PC-9 (cell line): ENCODE measurements at regions not wholly inside any gene's neighbourhood (a gene's known extent, or its start where the extent isn't known, plus 50 kb on each side); places are given as distances from the start of the nearest gene placed in this dataset.

ENCODE experiments used
- BruUV-seq: library from RNA; stranded (reverse); fragments of 400-500 nt; replicated peaks from 2 replicates; lab custom pipeline; 2021; lab: Mats Ljungman, UMichigan
- CTCF ChIA-PET: fragments of 300-600 bp; sonication (Branson Sonifier 250); formaldehyde crosslinking; loops from one replicate; lab custom pipeline; 2022; ENCODE audit warnings: antibody characterized with exemption; lab: Charles Lee
- POLR2A ChIA-PET: fragments of 300-600 bp; sonication (Branson Sonifier 250); formaldehyde crosslinking; loops from one replicate; lab custom pipeline; 2022; ENCODE audit warnings: antibody characterized with exemption; ENCODE audit not compliant: unreplicated experiment; lab: Charles Lee
- DNase-seq, 2 experiments: peaks; one replicate each; pipeline versions ENCODE4 v3.0.0 to v3.0.0-alpha.2; 2015 to 2022; ENCODE audit warnings: mixed read lengths in 1 of 2
- H2AFZ ChIP-seq: fragments of 200-600 bp; sonication (generic); 2 replicates; pipeline ENCODE4 v1.8.1; 2017; ENCODE audit warnings: antibody characterized with exemption
- H3F3A ChIP-seq: fragments of 200-600 bp; sonication (generic); 2 replicates; pipeline ENCODE4 v1.8.1; 2017; ENCODE audit warnings: antibody characterized with exemption, mild to moderate bottlenecking, low read depth; ENCODE audit not compliant: insufficient read depth
- H3K27ac ChIP-seq: fragments of 200-600 bp; sonication (generic); 2 replicates; pipeline ENCODE4 v1.6.1; 2016; ENCODE audit warnings: mixed run types
- H3K27me3 ChIP-seq: fragments of 200-600 bp; sonication (generic); 2 replicates; pipeline ENCODE4 v1.6.1; 2016; ENCODE audit warnings: low read depth, mixed run types; ENCODE audit not compliant: insufficient read depth
- H3K36me3 ChIP-seq: fragments of 200-600 bp; sonication (generic); 2 replicates; pipeline ENCODE4 v1.6.1; 2016; ENCODE audit warnings: low read depth, mixed run types
- H3K4me1 ChIP-seq: fragments of 200-600 bp; sonication (generic); replicated peaks from 2 replicates; pipeline ENCODE4 v1.6.1; 2016; ENCODE audit warnings: mixed run types; ENCODE audit not compliant: insufficient read depth
- H3K4me2 ChIP-seq: fragments of 200-600 bp; sonication (generic); 2 replicates; pipeline ENCODE4 v1.6.1; 2017; ENCODE audit warnings: mixed run types
- H3K4me3 ChIP-seq: fragments of 200-600 bp; sonication (generic); 2 replicates; pipeline ENCODE4 v1.6.1; 2016; ENCODE audit warnings: mixed run types
- H3K79me2 ChIP-seq: fragments of 200-600 bp; sonication (generic); 2 replicates; pipeline ENCODE4 v1.6.1; 2017; ENCODE audit warnings: low read depth, mixed run types
- H3K9me2 ChIP-seq: fragments of 200-600 bp; sonication (generic); 2 replicates; pipeline ENCODE4 v1.8.1; 2017; ENCODE audit warnings: mild to moderate bottlenecking; ENCODE audit not compliant: insufficient read depth
- H3K9me3 ChIP-seq: fragments of 200-600 bp; sonication (generic); 2 replicates; pipeline ENCODE4 v1.8.1; 2016; ENCODE audit warnings: low read depth; ENCODE audit not compliant: insufficient read depth
- H4K20me1 ChIP-seq: fragments of 200-600 bp; sonication (generic); 2 replicates; pipeline ENCODE4 v1.8.1; 2017; ENCODE audit not compliant: insufficient read depth
- EZH2 ChIP-seq: fragments of 200-600 bp; sonication (generic); IDR thresholded peaks from 2 replicates; pipeline ENCODE4 v1.8.0; 2017; ENCODE audit warnings: antibody characterized with exemption, low read depth
- intact Hi-C: fragments of 100-400 bp; cut with micrococcal nuclease; formaldehyde crosslinking; loops from one replicate; pipeline ENCODE4 v1.10.0; 2022; ENCODE audit not compliant: unreplicated experiment
- TF ChIP-seq, protein P1 (sequence below): fragments of 200-600 bp; sonication (generic); conservative IDR thresholded peaks from 2 replicates; pipeline ENCODE4 v1.6.1; 2017; ENCODE audit warnings: mixed run types, antibody characterized with exemption, mild to moderate bottlenecking, moderate library complexity

- Histone ChIP-seq H3K36me3 (no peaks in the 10 kb centered on the region), H3K4me2 (no peak overlapping the region), H3K79me2 (no peaks in the 10 kb centered on the region), H3F3A (no peaks in the 10 kb centered on the region), H3K9me2 (no peaks in the 10 kb centered on the region), H4K20me1 (no peaks in the 10 kb centered on the region), H3K9me3 (no peaks in the 10 kb centered on the region), H2AFZ (no peak overlapping the region), H3K4me1 (no peaks in the 10 kb centered on the region), H3K27me3 (peaks cover 23% of the 10 kb centered on the region; the same call in 1 of the 2 replicates), H3K27ac (no peak overlapping the region), H3K4me3 (no peak overlapping the region)
- DNase-seq: no peak
- POLR2A ChIA-PET: no interaction called here
- BruUV-seq: no TSS peak
- intact Hi-C loops: no loop called here
- no peak for TF ChIP-seq EZH2
- TF ChIP-seq, protein P1, sequence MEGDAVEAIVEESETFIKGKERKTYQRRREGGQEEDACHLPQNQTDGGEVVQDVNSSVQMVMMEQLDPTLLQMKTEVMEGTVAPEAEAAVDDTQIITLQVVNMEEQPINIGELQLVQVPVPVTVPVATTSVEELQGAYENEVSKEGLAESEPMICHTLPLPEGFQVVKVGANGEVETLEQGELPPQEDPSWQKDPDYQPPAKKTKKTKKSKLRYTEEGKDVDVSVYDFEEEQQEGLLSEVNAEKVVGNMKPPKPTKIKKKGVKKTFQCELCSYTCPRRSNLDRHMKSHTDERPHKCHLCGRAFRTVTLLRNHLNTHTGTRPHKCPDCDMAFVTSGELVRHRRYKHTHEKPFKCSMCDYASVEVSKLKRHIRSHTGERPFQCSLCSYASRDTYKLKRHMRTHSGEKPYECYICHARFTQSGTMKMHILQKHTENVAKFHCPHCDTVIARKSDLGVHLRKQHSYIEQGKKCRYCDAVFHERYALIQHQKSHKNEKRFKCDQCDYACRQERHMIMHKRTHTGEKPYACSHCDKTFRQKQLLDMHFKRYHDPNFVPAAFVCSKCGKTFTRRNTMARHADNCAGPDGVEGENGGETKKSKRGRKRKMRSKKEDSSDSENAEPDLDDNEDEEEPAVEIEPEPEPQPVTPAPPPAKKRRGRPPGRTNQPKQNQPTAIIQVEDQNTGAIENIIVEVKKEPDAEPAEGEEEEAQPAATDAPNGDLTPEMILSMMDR: no peak
- CTCF ChIA-PET: no interaction called here
These were observed 978.4 kb upstream of the POU3F3 start for GRCh38 chr2:103875531-103875930.

DNA sequence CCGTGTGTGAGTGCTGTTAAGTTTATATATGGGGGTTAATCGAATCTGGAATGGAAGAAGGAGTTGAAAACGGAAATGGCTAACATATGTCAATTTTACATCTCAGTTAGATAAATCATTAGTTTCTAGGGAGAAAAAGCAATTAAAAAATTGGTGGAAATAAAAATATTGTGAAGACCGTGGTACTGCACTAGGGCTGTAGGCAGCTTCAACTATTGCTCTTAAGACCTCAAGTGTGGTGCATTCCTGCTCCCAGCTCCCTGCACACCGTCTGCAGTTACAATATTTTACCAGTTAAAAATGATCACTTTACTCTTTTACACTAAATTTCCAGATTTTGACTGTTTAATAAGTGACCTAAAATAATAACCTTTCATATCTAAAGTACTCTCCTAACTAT is 977.3 kb upstream of the POU3F3 start:
- intact Hi-C loops: no loop called here
- H2AFZ ChIP-seq: no peak overlapping the region
- POLR2A ChIA-PET: no interaction called here
- CTCF ChIA-PET: no interaction called here
- H3K27ac ChIP-seq: no peak overlapping the region
- H3K4me3 ChIP-seq: no peak overlapping the region
- DNase-seq: no peak
- no peaks in the 10 kb centered on the region for H3K4me1 ChIP-seq
- H3K79me2 ChIP-seq: no peaks in the 10 kb centered on the region
- no peaks in the 10 kb centered on the region for H3K9me2 ChIP-seq
- BruUV-seq: no TSS peak
- no peak overlapping the region for H3K4me2 ChIP-seq
- H3K9me3 ChIP-seq: no peaks in the 10 kb centered on the region
- H3K27me3 ChIP-seq: peaks cover 15% of the 10 kb centered on the region; the same call in 1 of the 2 replicates
- TF ChIP-seq, protein P1: no peak
- no peak for TF ChIP-seq EZH2
- H3K36me3 ChIP-seq: no peaks in the 10 kb centered on the region
- H4K20me1 ChIP-seq: no peaks in the 10 kb centered on the region
- H3F3A ChIP-seq: no peaks in the 10 kb centered on the region

- Histone ChIP-seq H3K4me1 (no peaks in the 10 kb centered on the region), H3K4me2 (no peak overlapping the region), H3K9me3 (no peaks in the 10 kb centered on the region), H3K27ac (no peak overlapping the region), H2AFZ (no peak overlapping the region), H3F3A (no peaks in the 10 kb centered on the region), H4K20me1 (no peaks in the 10 kb centered on the region), H3K27me3 (peaks cover 17% of the 10 kb centered on the region; the same call in 1 of the 2 replicates), H3K79me2 (no peaks in the 10 kb centered on the region), H3K36me3 (no peaks in the 10 kb centered on the region), H3K4me3 (no peak overlapping the region), H3K9me2 (no peaks in the 10 kb centered on the region)
- no TSS peak for BruUV-seq
- intact Hi-C loops: no loop called here
- CTCF ChIA-PET: no interaction called here
- no peak for DNase-seq
- POLR2A ChIA-PET: no interaction called here
- TF ChIP-seq, protein P1: no peak
- no peak for TF ChIP-seq EZH2
These were observed 974.8 kb upstream of the POU3F3 start for GRCh38 chr2:103879101-103879500.
